ENCODE measurements at regions not wholly inside any gene's neighbourhood (a gene's known extent, or its start where the extent isn't known, plus 50 kb on each side); places are given as distances from the start of the nearest gene placed in this dataset.

GRCh38 chr7:16989811-16990413, 108.1 kb upstream of the AGR3 start (continued):
- TF ChIP-seq GLMP (CRISPR knock-in tag; IDR thresholded peaks at IDR 0.05; ENCODE audit: borderline replicate concordance): no peak
- peak; percentile 27; the same call in 1 of the 2 replicates for TF ChIP-seq ZFP91 (CRISPR knock-in tag; IDR thresholded peaks at IDR 0.05; ENCODE audit: borderline replicate concordance)
- TF ChIP-seq ZMYM2 (CRISPR knock-in tag; IDR thresholded peaks at IDR 0.05): peak; percentile 87
- TF ChIP-seq SPEN (CRISPR knock-in tag; IDR thresholded peaks at IDR 0.05; ENCODE audit: low read depth): peak; percentile 58; the same call in 1 of the 2 replicates
- TF ChIP-seq ZNF496 (CRISPR knock-in tag; IDR thresholded peaks at IDR 0.05; ENCODE audit: insufficient replicate concordance): no peak
- no peak for TF ChIP-seq DNMT1 (CRISPR knock-in tag; IDR thresholded peaks at IDR 0.05)
- TF ChIP-seq ISL2 (CRISPR knock-in tag; IDR thresholded peaks at IDR 0.05): peak; percentile 99
- TF ChIP-seq FOXK2 (IDR thresholded peaks at IDR 0.05): peak; percentile 52; the same call in 1 of the 2 replicates
- no peak for TF ChIP-seq CENPT (CRISPR knock-in tag; IDR thresholded peaks at IDR 0.05; ENCODE audit: low read depth)
- peak; percentile 99 for TF ChIP-seq ZMYM4 (CRISPR knock-in tag; IDR thresholded peaks at IDR 0.05)
- no peak for TF ChIP-seq SMAD9 (CRISPR knock-in tag; IDR thresholded peaks at IDR 0.05)
- TF ChIP-seq ZKSCAN8 (CRISPR knock-in tag; IDR thresholded peaks at IDR 0.05; ENCODE audit: borderline replicate concordance): peak; percentile 79; the same call in 1 of the 2 replicates
- no peak for TF ChIP-seq MXD3 (CRISPR knock-in tag; IDR thresholded peaks at IDR 0.05)
- TF ChIP-seq BCLAF1 (IDR thresholded peaks at IDR 0.05): no peak
- TF ChIP-seq ZNF7 (CRISPR knock-in tag; IDR thresholded peaks at IDR 0.05): no peak
- no peak for TF ChIP-seq ZNF615 (CRISPR knock-in tag; IDR thresholded peaks at IDR 0.05; ENCODE audit: borderline replicate concordance)
- no peak for TF ChIP-seq TBL1XR1 (IDR thresholded peaks at IDR 0.05; ENCODE audit: borderline replicate concordance, low read length, partially characterized antibody)
- TF ChIP-seq AHDC1 (CRISPR knock-in tag; IDR thresholded peaks at IDR 0.05; ENCODE audit: borderline replicate concordance): peak; percentile 100

Data from HepG2 (cell line).